ENCODE measurements at regions not wholly inside any gene's neighbourhood (a gene's known extent, or its start where the extent isn't known, plus 50 kb on each side); places are given as distances from the start of the nearest gene placed in this dataset.

- TF ChIP-seq EZH2 (IDR thresholded peaks at IDR 0.05; ENCODE audit: borderline replicate concordance, insufficient read depth, low read length, poor library complexity, severe bottlenecking): no peak
- no peak for TF ChIP-seq TAF1 (IDR thresholded peaks at IDR 0.05; ENCODE audit: low read depth)
- no peak for TF ChIP-seq REST (IDR thresholded peaks at IDR 0.05; ENCODE audit: borderline replicate concordance)
- H3K9me2 ChIP-seq (ENCODE audit: insufficient read depth, low read length): no peaks in the 10 kb centered on the region
- no peak overlapping the region for H3K9ac ChIP-seq (ENCODE audit: low read length)
- H3K27me3 ChIP-seq (ENCODE audit: insufficient read depth, low read depth, low read length): no peaks in the 10 kb centered on the region
- H3K27ac ChIP-seq (ENCODE audit: low read length): no peak overlapping the region
- no peaks in the 10 kb centered on the region for H3F3A ChIP-seq (ENCODE audit: insufficient read depth, low read length, poor library complexity, severe bottlenecking)
- H3K36me3 ChIP-seq (ENCODE audit: insufficient read depth, low read length): no peaks in the 10 kb centered on the region
- no peak overlapping the region for H3K4me3 ChIP-seq (ENCODE audit: low read length)
- no peaks in the 10 kb centered on the region for H3K79me2 ChIP-seq (replicated peaks; ENCODE audit: insufficient read depth, low read length)
- no peaks in the 10 kb centered on the region for H3K9me3 ChIP-seq (ENCODE audit: low read length)
- H2AFZ ChIP-seq (ENCODE audit: low read depth, low read length): no peak overlapping the region
- no peak overlapping the region for H3K4me2 ChIP-seq (ENCODE audit: low read length)
- H4K20me1 ChIP-seq (ENCODE audit: insufficient read depth): no peaks in the 10 kb centered on the region
Observed at GRCh38 chr12:97876780-97877179, 414.2 kb downstream of the RMST start.

- Histone ChIP-seq H4K20me1 (ENCODE audit: insufficient read depth) (no peaks in the 10 kb centered on the region), H3K9me3 (ENCODE audit: low read length) (no peaks in the 10 kb centered on the region), H3K27ac (ENCODE audit: low read length) (no peak overlapping the region), H3K4me3 (ENCODE audit: low read length) (no peak overlapping the region), H3K9me2 (ENCODE audit: insufficient read depth, low read length) (no peaks in the 10 kb centered on the region), H3K79me2 (replicated peaks; ENCODE audit: insufficient read depth, low read length) (no peaks in the 10 kb centered on the region), H3K36me3 (ENCODE audit: insufficient read depth, low read length) (no peaks in the 10 kb centered on the region), H2AFZ (ENCODE audit: low read depth, low read length) (no peak overlapping the region), H3K4me2 (ENCODE audit: low read length) (no peak overlapping the region), H3K9ac (ENCODE audit: low read length) (no peak overlapping the region), H3F3A (ENCODE audit: insufficient read depth, low read length, poor library complexity, severe bottlenecking) (no peaks in the 10 kb centered on the region), H3K27me3 (ENCODE audit: insufficient read depth, low read depth, low read length) (no peaks in the 10 kb centered on the region)
- TF ChIP-seq REST (IDR thresholded peaks at IDR 0.05; ENCODE audit: borderline replicate concordance) (no peak), POLR2AphosphoS5 (IDR thresholded peaks at IDR 0.05) (no peak), TAF1 (IDR thresholded peaks at IDR 0.05; ENCODE audit: low read depth) (no peak), EZH2 (IDR thresholded peaks at IDR 0.05; ENCODE audit: borderline replicate concordance, insufficient read depth, low read length, poor library complexity, severe bottlenecking) (no peak), RAD21 (conservative IDR thresholded peaks at IDR 0.05) (no peak), MXI1 (conservative IDR thresholded peaks at IDR 0.05; ENCODE audit: poor library complexity, severe bottlenecking) (no peak), CTCF (IDR thresholded peaks at IDR 0.05; ENCODE audit: poor library complexity, severe bottlenecking) (no peak), SMC3 (conservative IDR thresholded peaks at IDR 0.05; ENCODE audit: poor library complexity) (no peak), EP300 (conservative IDR thresholded peaks at IDR 0.05; ENCODE audit: poor library complexity, severe bottlenecking) (no peak)
Observed at GRCh38 chr12:97877404-97877803, 414.8 kb downstream of the RMST start.

Measured in neural cell (in vitro differentiated cells).